K562 (cell line): ENCODE measurements at regions not wholly inside any gene's neighbourhood (a gene's known extent, or its start where the extent isn't known, plus 50 kb on each side); places are given as distances from the start of the nearest gene placed in this dataset.

Source experiments
- BMI1 ChIP-seq: fragments of 150-350 bp; IDR thresholded peaks from 2 replicates; pipeline ENCODE4 v1.6.1; 2014; ENCODE audit warnings: low read length
- CBFA2T2 ChIP-seq: fragments of 450-650 bp; conservative IDR thresholded peaks from 2 replicates; pipeline ENCODE4 v1.6.1; 2017; ENCODE audit warnings: mild to moderate bottlenecking
- CREB1 ChIP-seq, 2 experiments: sonication (generic) in 1 of 2; formaldehyde crosslinking in 1 of 2; IDR thresholded peaks; 2 replicates each; pipeline versions ENCODE4 v1.6.1 to v1.8.0; 2012 to 2022; ENCODE audit warnings: inconsistent platforms in 1 of 2, mild to moderate bottlenecking in 1 of 2, missing genetic modification reagents in 1 of 2, moderate library complexity in 1 of 2
- CTCF ChIP-seq, 3 experiments: IDR thresholded peaks in 2 of 3; conservative IDR thresholded peaks in 1 of 3; 2 replicates each; pipeline ENCODE4 v1.5.1; 2011 to 2012; ENCODE audit warnings: low read length in 3 of 3, mild to moderate bottlenecking in 3 of 3, control low read depth in 2 of 3, improper control_type of control experiment in 1 of 3, inconsistent platforms in 1 of 3, low read depth in 1 of 3, mixed read lengths in 1 of 3, moderate library complexity in 1 of 3; ENCODE audit not compliant: insufficient read depth in 2 of 3
- ETS1 ChIP-seq: conservative IDR thresholded peaks from 2 replicates; pipeline ENCODE4 v1.6.1; 2011; ENCODE audit warnings: low read depth, mild to moderate bottlenecking, low read length; ENCODE audit not compliant: control insufficient read depth
- HMG20A ChIP-seq: fragments of 450-650 bp; formaldehyde crosslinking; conservative IDR thresholded peaks from 2 replicates; pipeline ENCODE4 v1.4.0; 2020; ENCODE audit warnings: mild to moderate bottlenecking, mixed read lengths
- MNT ChIP-seq, 2 experiments: fragments of 450-650 bp; conservative IDR thresholded peaks; 2 replicates each; pipeline ENCODE4 v1.6.1; 2017; ENCODE audit warnings: mild to moderate bottlenecking in 2 of 2, moderate library complexity in 2 of 2
- MTA3 ChIP-seq: fragments of 450-650 bp; formaldehyde crosslinking; IDR thresholded peaks from 2 replicates; pipeline ENCODE4 v1.6.1; 2017; ENCODE audit warnings: mild to moderate bottlenecking, borderline replicate concordance
- NCOA2 ChIP-seq, 2 experiments: fragments of 450-650 bp; IDR thresholded peaks; 2 replicates each; pipeline ENCODE4 v1.6.1; 2018; ENCODE audit warnings: mild to moderate bottlenecking in 2 of 2, moderate library complexity in 1 of 2; ENCODE audit not compliant: partially characterized antibody in 2 of 2
- NFATC3 ChIP-seq: fragments of 450-650 bp; IDR thresholded peaks from 2 replicates; pipeline ENCODE4 v1.6.1; 2017; ENCODE audit warnings: mild to moderate bottlenecking
- NFE2 ChIP-seq: IDR thresholded peaks from 2 replicates; pipeline ENCODE4 v1.6.1; 2014; ENCODE audit warnings: antibody characterized with exemption, low read depth
- OTX1 ChIP-seq: fragments of 450-650 bp; formaldehyde crosslinking; IDR thresholded peaks from 2 replicates; pipeline ENCODE4 v1.4.0; 2022; ENCODE audit warnings: mild to moderate bottlenecking
- SMARCA5 ChIP-seq: fragments of 450-650 bp; IDR thresholded peaks from 2 replicates; pipeline ENCODE4 v1.6.1; 2016
- STAT5A ChIP-seq: IDR thresholded peaks from 2 replicates; pipeline ENCODE4 v1.6.1; 2012; ENCODE audit warnings: low read length, inconsistent platforms, borderline replicate concordance
- XRCC5 ChIP-seq: fragments of 200-400 bp; formaldehyde crosslinking; IDR thresholded peaks from 2 replicates; pipeline ENCODE4 v1.6.1; 2017; ENCODE audit warnings: low read depth, mild to moderate bottlenecking, low read length
- ZHX1 ChIP-seq: fragments of 150-350 bp; conservative IDR thresholded peaks from 2 replicates; pipeline ENCODE4 v1.6.1; 2014; ENCODE audit warnings: low read length
- ZKSCAN1 ChIP-seq: fragments of 150-350 bp; IDR thresholded peaks from 2 replicates; pipeline ENCODE4 v1.6.1; 2016; ENCODE audit warnings: low read depth, low read length
- ZNF253 ChIP-seq: fragments of 250-450 bp; sonication (Bioruptor Pico); conservative IDR thresholded peaks from 2 replicates; pipeline ENCODE4 v1.6.1; 2021; ENCODE audit warnings: mild to moderate bottlenecking
- ZNF584 ChIP-seq: fragments of 200-800 bp; sonication (Bioruptor generic); IDR thresholded peaks from 2 replicates; pipeline ENCODE4 v1.6.1; 2016; ENCODE audit warnings: low read depth, mild to moderate bottlenecking, missing genetic modification characterization, missing compliant biosample characterization

GRCh38 chr17:79305768-79306423, 231.3 kb downstream of the ENGASE start (continued):
- TF ChIP-seq CTCF (IDR thresholded peaks at IDR 0.05 in 2 of 3, conservative IDR thresholded peaks at IDR 0.05 in 1 of 3; ENCODE audit: insufficient read depth in 2 of 3, low read depth in 1 of 3, low read length in 3 of 3) (0 out of 6 replicates have a peak, but pooled peaks of 1 of the 3 experiments have one; percentile 15), STAT5A (peak; percentile 47), CREB1 (IDR thresholded peaks at IDR 0.05) (no peak), CREB1 (CRISPR knock-in tag; IDR thresholded peaks at IDR 0.05) (no peak), CBFA2T2 (peak; percentile 79), ZNF584 (CRISPR knock-in tag) (no peak), NCOA2 (IDR thresholded peaks at IDR 0.05; ENCODE audit: partially characterized antibody in 2 of 2) (no peak), HMG20A (CRISPR knock-in tag) (no peak), SMARCA5 (no peak), ZNF253 (CRISPR knock-in tag) (no peak), MNT (conservative IDR thresholded peaks at IDR 0.05) (no peak), NFATC3 (no peak), MTA3 (no peak), NFE2 (no peak), XRCC5 (no peak), ZHX1 (no peak), ZKSCAN1 (no peak), ETS1 (no peak; the same call in 1 of the 2 replicates), BMI1 (no peak), OTX1 (CRISPR knock-in tag) (no peak)
